ENCODE measurements at regions not wholly inside any gene's neighbourhood (a gene's known extent, or its start where the extent isn't known, plus 50 kb on each side); places are given as distances from the start of the nearest gene placed in this dataset.

DNA sequence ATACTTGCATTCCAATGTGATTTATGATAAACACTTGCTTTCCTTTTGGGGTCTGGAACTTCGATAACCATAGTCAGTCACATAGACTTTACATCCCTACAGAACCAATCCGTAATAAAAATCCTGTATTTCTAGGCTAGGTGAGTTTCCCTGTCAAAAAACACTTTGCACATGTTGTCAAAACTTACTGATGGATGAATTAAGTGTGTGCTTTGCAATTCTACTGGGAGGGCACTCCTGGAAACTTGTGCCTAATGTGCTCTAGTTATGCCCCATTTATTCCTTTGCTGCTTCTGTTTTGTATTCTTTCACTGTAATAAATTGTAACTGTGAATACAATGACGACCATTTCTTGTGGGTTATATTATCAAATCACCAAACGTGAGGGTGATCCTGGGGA lies 684.8 kb upstream of the PCDH15 start:
- TF ChIP-seq CTCF (conservative IDR thresholded peaks at IDR 0.05; ENCODE audit: low read length), result no peak
- no peak for DNase-seq (ENCODE audit: low read depth)

DNA sequence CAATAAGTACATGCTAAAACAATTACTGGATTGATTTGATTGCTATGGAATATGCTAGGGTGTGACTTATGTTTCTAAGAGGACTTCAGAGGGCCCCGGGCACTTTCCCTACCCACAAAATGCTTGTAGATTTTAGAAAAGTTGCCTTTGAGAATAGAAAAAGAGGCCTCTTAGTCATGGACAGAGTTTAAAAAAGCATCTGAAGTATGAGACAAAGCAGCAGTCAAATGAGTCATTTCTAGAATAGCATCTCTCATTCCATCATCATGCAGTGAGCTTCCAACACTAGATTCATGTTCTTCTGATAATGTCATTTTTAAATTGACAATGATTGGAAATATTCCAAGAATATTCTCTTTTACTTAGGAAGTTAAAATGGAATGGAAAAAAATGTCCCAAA lies 675.1 kb upstream of the PCDH15 start:
- H3K4me3 ChIP-seq (ENCODE audit: low read length), result no peak overlapping the region
- no peak for DNase-seq (ENCODE audit: low read depth)
- TF ChIP-seq CTCF (conservative IDR thresholded peaks at IDR 0.05; ENCODE audit: low read length), result no peak

More for the DNA sequence above, 684.8 kb upstream of the PCDH15 start:
- H3K4me3 ChIP-seq (ENCODE audit: low read length), result no peak overlapping the region

- no peak for DNase-seq (ENCODE audit: low read depth)
- H3K4me3 ChIP-seq (ENCODE audit: low read length), result no peak overlapping the region
- no peak for TF ChIP-seq CTCF (conservative IDR thresholded peaks at IDR 0.05; ENCODE audit: low read length)
These were observed 673.2 kb upstream of the PCDH15 start for GRCh38 chr10:55474258-55474657.

DNA sequence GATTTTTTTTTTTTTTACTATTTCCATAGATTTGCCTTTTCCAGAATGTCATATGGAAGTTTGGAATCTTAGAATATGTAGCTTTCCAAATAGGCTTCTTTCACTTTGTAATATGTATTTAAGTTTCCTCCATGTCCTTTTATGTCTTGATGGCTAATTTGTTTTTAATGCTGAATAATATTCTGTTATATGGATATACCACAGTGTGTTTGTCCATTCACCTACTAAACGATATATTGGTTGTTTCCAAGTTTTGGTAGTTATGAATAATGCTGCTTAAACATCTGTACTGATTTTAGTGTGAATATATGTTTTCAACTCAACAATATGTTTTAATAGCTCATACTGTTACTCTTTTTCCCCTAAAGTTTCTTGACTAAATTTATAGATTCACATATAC lies 669.8 kb upstream of the PCDH15 start:
- H3K4me3 ChIP-seq (ENCODE audit: low read length), result no peak overlapping the region
- TF ChIP-seq CTCF (conservative IDR thresholded peaks at IDR 0.05; ENCODE audit: low read length), result no peak
- no peak for DNase-seq (ENCODE audit: low read depth)

DNA sequence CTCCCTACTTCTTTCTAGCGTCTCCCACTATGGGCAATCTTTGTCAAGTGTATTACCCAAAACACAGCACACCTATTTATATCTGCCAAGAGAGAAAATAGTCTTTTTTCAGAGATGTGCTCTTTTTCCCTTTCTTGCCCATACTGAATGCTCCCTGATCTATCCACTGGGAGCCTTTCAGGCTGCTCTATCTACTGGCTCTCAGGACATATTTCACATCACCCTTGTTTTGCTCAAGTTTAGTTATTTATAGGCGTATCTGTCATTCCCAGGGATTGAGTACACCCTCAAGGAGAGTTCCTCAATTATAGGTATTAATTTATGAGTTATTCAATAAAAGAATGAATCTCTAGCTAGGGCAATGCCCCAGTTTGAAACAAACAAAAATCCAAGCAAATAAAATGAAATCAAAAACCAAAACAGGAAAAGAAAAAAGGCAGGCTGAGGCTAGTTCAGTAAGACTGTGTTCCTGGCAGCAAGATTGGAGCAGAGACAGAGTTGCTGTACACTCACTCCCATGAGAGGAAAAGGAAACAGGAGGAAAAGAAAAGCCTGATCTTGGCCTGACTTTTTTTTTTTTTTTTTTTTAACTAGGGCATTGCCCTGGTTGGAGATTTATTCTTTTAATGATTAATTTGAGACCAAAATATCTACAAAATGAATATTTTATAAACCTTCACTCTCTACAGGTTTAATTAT lies 665.9 kb upstream of the PCDH15 start:
- no peak for TF ChIP-seq CTCF (conservative IDR thresholded peaks at IDR 0.05; ENCODE audit: low read length)
- H3K4me3 ChIP-seq (ENCODE audit: low read length), result no peak overlapping the region

GRCh38 chr10:55464083-55464482 lies 663.1 kb upstream of the PCDH15 start:
- no peak for DNase-seq (ENCODE audit: low read depth)
- no peak for TF ChIP-seq CTCF (conservative IDR thresholded peaks at IDR 0.05; ENCODE audit: low read length)
- no peak overlapping the region for H3K4me3 ChIP-seq (ENCODE audit: low read length)

More for the DNA sequence above, 665.9 kb upstream of the PCDH15 start:
- no peak for DNase-seq (ENCODE audit: low read depth)

- TF ChIP-seq CTCF (conservative IDR thresholded peaks at IDR 0.05; ENCODE audit: low read length), result no peak
- H3K4me3 ChIP-seq (ENCODE audit: low read length), result no peak overlapping the region
- DNase-seq (ENCODE audit: low read depth), result no peak
These were observed 659.0 kb upstream of the PCDH15 start for GRCh38 chr10:55460008-55460407.

Data from AG10803 (cell line).